DND-41 (cell line): ENCODE measurements at regions not wholly inside any gene's neighbourhood (a gene's known extent, or its start where the extent isn't known, plus 50 kb on each side); places are given as distances from the start of the nearest gene placed in this dataset.
"Not testable (repeated sequence)": the region's sequence is repeated elsewhere in the genome, so short reads cannot be mapped to it uniquely, and the experiment has no call there.

Source experiments
- ATAC-seq: fragments of 200-7000 bp; cut with Tn5 transposase; 3 replicates; pipeline ENCODE4 v1.9.1; 2021; ENCODE audit warnings: low read depth; ENCODE audit not compliant: insufficient read depth
- DNase-seq: peaks from one replicate; pipeline ENCODE4 v3.0.0-alpha.2; 2020
- H2AFZ ChIP-seq: 2 replicates; pipeline ENCODE4 v1.6.0; 2012; ENCODE audit warnings: low read depth, low read length
- H3K27ac ChIP-seq: 2 replicates; pipeline ENCODE4 v1.5.1; 2012; ENCODE audit warnings: low read length, inconsistent platforms
- H3K27me3 ChIP-seq: fragments of 200-600 bp; sonication (generic); 2 replicates; pipeline ENCODE4 v1.6.0; 2012; ENCODE audit warnings: low read length, mild to moderate bottlenecking, inconsistent platforms; ENCODE audit not compliant: insufficient read depth, poor library complexity
- H3K36me3 ChIP-seq: 2 replicates; pipeline ENCODE4 v1.5.1; 2012; ENCODE audit warnings: low read length, inconsistent platforms; ENCODE audit not compliant: insufficient read depth
- H3K4me1 ChIP-seq: 2 replicates; pipeline ENCODE4 v1.5.1; 2012; ENCODE audit warnings: mild to moderate bottlenecking, low read length; ENCODE audit not compliant: insufficient read depth
- H3K4me2 ChIP-seq: 2 replicates; pipeline ENCODE4 v1.6.0; 2012; ENCODE audit warnings: mild to moderate bottlenecking, moderate library complexity, low read length, inconsistent platforms; ENCODE audit not compliant: insufficient read depth
- H3K4me3 ChIP-seq, 2 experiments: fragments of 200-600 bp in 1 of 2; shearing (Covaris generic) in 1 of 2; 2 replicates each; pipeline ENCODE4 v1.5.1; 2012 to 2016; ENCODE audit warnings: inconsistent platforms in 2 of 2, low read length in 2 of 2, mild to moderate bottlenecking in 2 of 2, low read depth in 1 of 2, moderate library complexity in 1 of 2
- H3K79me2 ChIP-seq: 2 replicates; pipeline ENCODE4 v1.6.0; 2012; ENCODE audit warnings: low read length, inconsistent platforms; ENCODE audit not compliant: insufficient read depth
- H3K9ac ChIP-seq: 2 replicates; pipeline ENCODE4 v1.6.0; 2012; ENCODE audit warnings: low read depth, mild to moderate bottlenecking, inconsistent platforms, low read length, moderate library complexity
- H3K9me3 ChIP-seq: 2 replicates; pipeline ENCODE4 v1.5.1; 2012; ENCODE audit warnings: low read length, moderate library complexity, mild to moderate bottlenecking, inconsistent platforms; ENCODE audit not compliant: insufficient read depth, severe bottlenecking
- H4K20me1 ChIP-seq: 2 replicates; pipeline ENCODE4 v1.6.0; 2012; ENCODE audit warnings: low read length; ENCODE audit not compliant: insufficient read depth
- EZH2 ChIP-seq: IDR thresholded peaks from 3 replicates; pipeline ENCODE4 v1.6.1; 2012; ENCODE audit warnings: borderline replicate concordance, low read depth, mild to moderate bottlenecking, moderate library complexity, low read length, inconsistent platforms; ENCODE audit not compliant: severe bottlenecking
- TF ChIP-seq, protein P1 (sequence below): IDR thresholded peaks from 2 replicates; pipeline ENCODE4 v1.5.1; 2012; ENCODE audit warnings: borderline replicate concordance, low read length, moderate library complexity, mild to moderate bottlenecking; ENCODE audit not compliant: poor library complexity, severe bottlenecking; ENCODE audit errors: extremely low read depth

DNA sequence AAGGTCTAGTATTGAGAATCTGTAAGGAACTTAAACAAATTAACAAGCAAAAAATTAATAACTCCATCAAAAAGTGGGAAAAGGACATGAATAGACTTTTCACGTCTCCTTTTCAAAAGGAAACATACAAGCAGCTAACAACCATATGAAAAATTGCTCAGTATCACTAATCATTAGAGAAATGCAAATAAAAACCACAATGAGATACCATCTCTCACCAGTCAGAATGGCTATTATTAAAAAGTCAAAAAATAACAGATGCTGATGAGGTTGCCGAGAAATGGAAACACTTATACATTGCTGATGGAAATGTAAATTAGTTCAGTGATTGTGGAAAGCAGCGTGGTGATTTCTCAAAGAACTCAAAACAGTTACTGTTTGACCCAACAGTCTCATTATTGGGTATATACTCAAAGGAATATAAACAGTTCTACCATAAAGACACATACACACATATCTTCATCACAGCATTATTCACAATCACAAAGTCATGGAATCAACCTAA is 410.4 kb upstream of the SMIM31 start:
- no peaks in the 10 kb centered on the region for H3K27me3 ChIP-seq
- H3K9me3 ChIP-seq, result no peaks in the 10 kb centered on the region
- H3K36me3 ChIP-seq, result no peaks in the 10 kb centered on the region
- no peaks in the 10 kb centered on the region for H3K79me2 ChIP-seq
- H3K4me3 ChIP-seq, result no peak overlapping the region
- H3K9ac ChIP-seq, result no peak overlapping the region
- DNase-seq (no peak), ATAC-seq (no peak)
- H4K20me1 ChIP-seq, result no peaks in the 10 kb centered on the region
- no peak overlapping the region for H2AFZ ChIP-seq
- H3K27ac ChIP-seq, result no peak overlapping the region
- no peaks in the 10 kb centered on the region for H3K4me1 ChIP-seq
- TF ChIP-seq, protein P1, sequence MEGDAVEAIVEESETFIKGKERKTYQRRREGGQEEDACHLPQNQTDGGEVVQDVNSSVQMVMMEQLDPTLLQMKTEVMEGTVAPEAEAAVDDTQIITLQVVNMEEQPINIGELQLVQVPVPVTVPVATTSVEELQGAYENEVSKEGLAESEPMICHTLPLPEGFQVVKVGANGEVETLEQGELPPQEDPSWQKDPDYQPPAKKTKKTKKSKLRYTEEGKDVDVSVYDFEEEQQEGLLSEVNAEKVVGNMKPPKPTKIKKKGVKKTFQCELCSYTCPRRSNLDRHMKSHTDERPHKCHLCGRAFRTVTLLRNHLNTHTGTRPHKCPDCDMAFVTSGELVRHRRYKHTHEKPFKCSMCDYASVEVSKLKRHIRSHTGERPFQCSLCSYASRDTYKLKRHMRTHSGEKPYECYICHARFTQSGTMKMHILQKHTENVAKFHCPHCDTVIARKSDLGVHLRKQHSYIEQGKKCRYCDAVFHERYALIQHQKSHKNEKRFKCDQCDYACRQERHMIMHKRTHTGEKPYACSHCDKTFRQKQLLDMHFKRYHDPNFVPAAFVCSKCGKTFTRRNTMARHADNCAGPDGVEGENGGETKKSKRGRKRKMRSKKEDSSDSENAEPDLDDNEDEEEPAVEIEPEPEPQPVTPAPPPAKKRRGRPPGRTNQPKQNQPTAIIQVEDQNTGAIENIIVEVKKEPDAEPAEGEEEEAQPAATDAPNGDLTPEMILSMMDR, result no peak
- TF ChIP-seq EZH2, result no peak
- no peak overlapping the region for H3K4me2 ChIP-seq

DNA sequence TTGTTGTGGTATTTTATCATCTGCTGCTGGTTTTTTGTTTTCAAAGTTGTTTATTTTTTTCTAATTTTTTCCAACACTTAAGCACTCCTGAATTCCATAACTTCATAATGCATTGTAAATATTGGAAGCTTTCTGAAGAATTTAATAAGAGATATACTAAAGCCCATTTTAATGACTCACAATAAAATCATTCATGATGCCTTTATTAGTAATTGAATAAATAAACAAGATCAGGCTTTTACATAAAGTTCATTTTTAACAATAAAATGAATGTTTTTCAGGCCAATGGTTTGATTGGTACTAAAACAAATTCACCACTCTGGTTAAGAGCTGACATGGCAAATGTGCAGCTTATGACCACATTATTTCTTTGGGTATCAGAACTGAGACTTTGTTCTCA is 408.2 kb upstream of the SMIM31 start:
- H3K27me3 ChIP-seq, result no peaks in the 10 kb centered on the region
- TF ChIP-seq, protein P1, result no peak
- no peak for TF ChIP-seq EZH2
- no peak for ATAC-seq
- no peaks in the 10 kb centered on the region for H3K79me2 ChIP-seq
- DNase-seq, result no peak
- H4K20me1 ChIP-seq, result no peaks in the 10 kb centered on the region
- no peak overlapping the region for H3K4me2 ChIP-seq
- no peaks in the 10 kb centered on the region for H3K9me3 ChIP-seq
- H3K9ac ChIP-seq, result no peak overlapping the region
- no peak overlapping the region for H3K27ac ChIP-seq
- H3K4me3 ChIP-seq, result no peak overlapping the region
- no peaks in the 10 kb centered on the region for H3K4me1 ChIP-seq
- no peaks in the 10 kb centered on the region for H3K36me3 ChIP-seq
- H2AFZ ChIP-seq, result no peak overlapping the region

DNA sequence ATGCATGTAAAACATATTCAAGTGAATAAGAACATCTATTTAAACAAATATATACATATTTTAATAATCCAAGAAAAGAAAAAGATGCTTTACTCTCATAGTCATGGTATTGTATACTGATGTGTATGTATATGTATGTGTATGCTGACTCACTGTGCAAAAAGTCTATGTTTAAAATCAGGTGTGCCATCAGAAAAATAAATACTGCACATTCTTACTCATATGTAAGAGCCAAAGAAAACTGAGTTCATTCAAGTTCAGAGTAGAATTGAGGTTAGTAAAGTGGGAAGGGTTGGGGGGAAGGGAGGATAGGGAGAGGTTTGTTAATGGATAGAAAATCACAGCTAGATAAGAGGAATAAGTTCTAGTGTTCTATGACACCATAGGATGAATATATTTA is 403.9 kb upstream of the SMIM31 start:
- H3K4me1 ChIP-seq, result no peaks in the 10 kb centered on the region
- H3K4me3 ChIP-seq, result no peak overlapping the region
- H3K9ac ChIP-seq, result no peak overlapping the region
- no peak overlapping the region for H3K4me2 ChIP-seq
- no peaks in the 10 kb centered on the region for H3K36me3 ChIP-seq
- no peak overlapping the region for H3K27ac ChIP-seq
- no peaks in the 10 kb centered on the region for H3K27me3 ChIP-seq
- TF ChIP-seq, protein P1, result no peak
- TF ChIP-seq EZH2, result no peak
- no peak for DNase-seq
- no peak overlapping the region for H2AFZ ChIP-seq
- no peaks in the 10 kb centered on the region for H3K79me2 ChIP-seq
- H3K9me3 ChIP-seq, result no peaks in the 10 kb centered on the region
- no peaks in the 10 kb centered on the region for H4K20me1 ChIP-seq
- no peak for ATAC-seq

DNA sequence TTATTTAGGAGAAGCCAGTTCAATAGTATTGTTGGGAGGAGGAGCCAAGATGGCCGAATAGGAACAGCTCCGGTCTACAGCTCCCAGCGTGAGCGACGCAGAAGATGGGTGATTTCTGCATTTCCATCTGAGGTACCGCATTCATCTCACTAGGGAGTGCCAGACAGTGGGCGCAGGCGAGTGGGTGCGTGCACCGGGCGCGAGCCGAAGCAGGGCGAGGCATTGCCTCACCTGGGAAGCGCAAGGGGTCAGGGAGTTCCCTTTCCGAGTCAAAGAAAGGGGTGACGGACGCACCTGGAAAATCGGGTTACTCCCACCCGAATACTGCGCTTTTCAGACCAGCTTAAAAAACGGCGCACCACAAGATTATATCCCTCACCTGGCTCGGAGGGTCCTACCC is 403.2 kb upstream of the SMIM31 start:
- DNase-seq, H3K36me3 ChIP-seq, H4K20me1 ChIP-seq, H3K27me3 ChIP-seq, H3K9me3 ChIP-seq, H3K27ac ChIP-seq, H3K4me1 ChIP-seq, H3K9ac ChIP-seq, H3K4me3 ChIP-seq, H3K4me2 ChIP-seq, H3K79me2 ChIP-seq, H2AFZ ChIP-seq, ATAC-seq: not testable (repeated sequence)
